ENCODE measurements at regions not wholly inside any gene's neighbourhood (a gene's known extent, or its start where the extent isn't known, plus 50 kb on each side); places are given as distances from the start of the nearest gene placed in this dataset.
"Not testable (repeated sequence)": the region's sequence is repeated elsewhere in the genome, so short reads cannot be mapped to it uniquely, and the experiment has no call there.

DNA sequence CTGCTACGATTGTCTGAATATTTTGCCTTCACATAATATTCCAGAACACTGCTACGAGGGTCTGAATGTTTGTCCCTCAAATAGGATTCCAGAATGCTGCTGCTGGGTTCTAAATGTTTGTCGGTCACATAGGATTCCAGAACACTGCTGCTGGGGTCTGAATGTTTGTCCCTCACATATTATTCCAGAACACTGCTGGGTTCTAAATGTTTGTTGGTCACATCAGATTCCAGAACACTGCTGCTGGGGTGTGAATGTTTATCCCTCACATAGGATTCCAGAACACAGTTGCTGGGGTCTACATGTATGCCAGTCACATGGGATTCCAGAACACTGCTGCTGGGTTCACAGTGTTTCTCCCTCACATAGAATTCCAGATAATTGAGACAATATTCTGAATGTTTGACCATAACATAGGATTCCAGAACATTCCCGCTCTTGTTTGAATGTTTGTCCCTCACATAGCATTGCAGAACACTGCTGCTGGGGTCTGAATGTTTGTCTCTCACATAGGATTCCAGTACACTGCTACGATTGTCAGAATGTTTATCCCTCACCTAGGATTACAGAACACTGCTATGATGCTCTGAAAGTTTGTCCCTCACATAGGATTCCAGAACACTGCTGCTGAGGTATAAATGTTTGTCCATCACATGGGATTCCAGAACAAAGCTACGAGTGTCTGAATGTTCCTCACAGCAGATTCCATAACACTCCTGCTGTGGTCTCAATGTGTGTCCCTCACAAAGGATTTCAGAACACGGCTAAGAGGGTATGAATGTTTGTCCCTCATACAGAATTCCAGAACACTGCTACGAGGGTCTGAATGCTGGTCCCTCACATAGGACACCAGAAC is 201.8 kb downstream of the FOXD4L6 start:
- Histone ChIP-seq H3K79me2 (ENCODE audit: insufficient read depth, low read length) (no peaks in the 10 kb centered on the region), H3K27me3 (ENCODE audit: low read length) (no peaks in the 10 kb centered on the region), H2AFZ (ENCODE audit: low read depth, low read length, severe bottlenecking) (no peak overlapping the region), H3K9me3 (ENCODE audit: insufficient read depth, low read length) (peaks cover 14% of the 10 kb centered on the region; the same call in 1 of the 2 replicates), H4K20me1 (ENCODE audit: low read depth, low read length) (no peaks in the 10 kb centered on the region), H3K36me3 (ENCODE audit: low read length) (no peaks in the 10 kb centered on the region), H3K4me3 (ENCODE audit: insufficient read depth, low read length, poor library complexity, severe bottlenecking) (no peak overlapping the region), H3K9me2 (replicated peaks; ENCODE audit: insufficient read depth, low read length) (no peaks in the 10 kb centered on the region), H3K27ac (ENCODE audit: low read depth, low read length) (no peak overlapping the region), H3K9ac (ENCODE audit: low read length) (no peak overlapping the region), H3F3A (ENCODE audit: insufficient read depth) (no peaks in the 10 kb centered on the region), H3K4me2 (ENCODE audit: low read depth, low read length, poor library complexity, severe bottlenecking) (no peak overlapping the region)
- no peak for TF ChIP-seq EZH2phosphoT487 (conservative IDR thresholded peaks at IDR 0.05; ENCODE audit: low read length)
- TF ChIP-seq, protein P1, sequence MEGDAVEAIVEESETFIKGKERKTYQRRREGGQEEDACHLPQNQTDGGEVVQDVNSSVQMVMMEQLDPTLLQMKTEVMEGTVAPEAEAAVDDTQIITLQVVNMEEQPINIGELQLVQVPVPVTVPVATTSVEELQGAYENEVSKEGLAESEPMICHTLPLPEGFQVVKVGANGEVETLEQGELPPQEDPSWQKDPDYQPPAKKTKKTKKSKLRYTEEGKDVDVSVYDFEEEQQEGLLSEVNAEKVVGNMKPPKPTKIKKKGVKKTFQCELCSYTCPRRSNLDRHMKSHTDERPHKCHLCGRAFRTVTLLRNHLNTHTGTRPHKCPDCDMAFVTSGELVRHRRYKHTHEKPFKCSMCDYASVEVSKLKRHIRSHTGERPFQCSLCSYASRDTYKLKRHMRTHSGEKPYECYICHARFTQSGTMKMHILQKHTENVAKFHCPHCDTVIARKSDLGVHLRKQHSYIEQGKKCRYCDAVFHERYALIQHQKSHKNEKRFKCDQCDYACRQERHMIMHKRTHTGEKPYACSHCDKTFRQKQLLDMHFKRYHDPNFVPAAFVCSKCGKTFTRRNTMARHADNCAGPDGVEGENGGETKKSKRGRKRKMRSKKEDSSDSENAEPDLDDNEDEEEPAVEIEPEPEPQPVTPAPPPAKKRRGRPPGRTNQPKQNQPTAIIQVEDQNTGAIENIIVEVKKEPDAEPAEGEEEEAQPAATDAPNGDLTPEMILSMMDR (IDR thresholded peaks at IDR 0.05; ENCODE audit: insufficient read depth, low read length, poor library complexity, severe bottlenecking), result no peak

- H3K36me3 ChIP-seq (ENCODE audit: low read length), result no peaks in the 10 kb centered on the region
- H3K9me2 ChIP-seq (replicated peaks; ENCODE audit: insufficient read depth, low read length), result no peaks in the 10 kb centered on the region
- no peak overlapping the region for H2AFZ ChIP-seq (ENCODE audit: low read depth, low read length, severe bottlenecking)
- no peak overlapping the region for H3K27ac ChIP-seq (ENCODE audit: low read depth, low read length)
- H4K20me1 ChIP-seq (ENCODE audit: low read depth, low read length), result no peaks in the 10 kb centered on the region
- no peak overlapping the region for H3K4me2 ChIP-seq (ENCODE audit: low read depth, low read length, poor library complexity, severe bottlenecking)
- no peaks in the 10 kb centered on the region for H3K27me3 ChIP-seq (ENCODE audit: low read length)
- peaks cover 14% of the 10 kb centered on the region; the same call in 1 of the 2 replicates for H3K9me3 ChIP-seq (ENCODE audit: insufficient read depth, low read length)
- no peaks in the 10 kb centered on the region for H3K79me2 ChIP-seq (ENCODE audit: insufficient read depth, low read length)
- no peaks in the 10 kb centered on the region for H3F3A ChIP-seq (ENCODE audit: insufficient read depth)
- no peak for TF ChIP-seq EZH2phosphoT487 (conservative IDR thresholded peaks at IDR 0.05; ENCODE audit: low read length)
- TF ChIP-seq, protein P1 (IDR thresholded peaks at IDR 0.05; ENCODE audit: insufficient read depth, low read length, poor library complexity, severe bottlenecking), result no peak
- H3K4me3 ChIP-seq (ENCODE audit: insufficient read depth, low read length, poor library complexity, severe bottlenecking), result no peak overlapping the region
- H3K9ac ChIP-seq (ENCODE audit: low read length), result no peak overlapping the region
Measured at GRCh38 chr9:40925149-40925548, 203.3 kb downstream of the FOXD4L6 start.

DNA sequence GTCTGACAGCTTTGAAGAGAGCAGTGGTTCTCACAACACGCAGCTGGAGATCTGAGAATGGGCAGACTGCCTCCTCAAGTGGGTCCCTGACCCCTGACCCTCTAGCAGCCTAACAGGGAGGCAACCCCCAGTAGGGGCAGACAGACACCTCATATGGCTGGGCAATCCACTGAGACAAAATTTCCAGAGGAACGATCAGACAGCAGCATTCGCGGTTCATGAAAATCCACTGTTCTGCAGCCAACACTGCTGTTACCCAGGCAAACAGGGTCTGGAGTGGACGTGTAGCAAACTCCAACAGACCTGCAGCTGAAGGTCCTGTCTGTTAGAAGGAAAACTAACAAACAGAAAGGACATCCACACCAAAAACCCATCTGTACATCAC is 212.1 kb downstream of the FOXD4L6 start:
- H3K4me3 ChIP-seq (ENCODE audit: insufficient read depth, low read length, poor library complexity, severe bottlenecking); H3K36me3 ChIP-seq (ENCODE audit: low read length); H2AFZ ChIP-seq (ENCODE audit: low read depth, low read length, severe bottlenecking); H3K4me2 ChIP-seq (ENCODE audit: low read depth, low read length, poor library complexity, severe bottlenecking); H3K27me3 ChIP-seq (ENCODE audit: low read length); H3F3A ChIP-seq (ENCODE audit: insufficient read depth); H3K27ac ChIP-seq (ENCODE audit: low read depth, low read length); H3K79me2 ChIP-seq (ENCODE audit: insufficient read depth, low read length); H3K9me3 ChIP-seq (ENCODE audit: insufficient read depth, low read length); H3K9ac ChIP-seq (ENCODE audit: low read length); H4K20me1 ChIP-seq (ENCODE audit: low read depth, low read length); H3K9me2 ChIP-seq (replicated peaks; ENCODE audit: insufficient read depth, low read length): not testable (repeated sequence)

- H3K27me3 ChIP-seq (ENCODE audit: low read length); H3K36me3 ChIP-seq (ENCODE audit: low read length); H3K9ac ChIP-seq (ENCODE audit: low read length); H3K4me2 ChIP-seq (ENCODE audit: low read depth, low read length, poor library complexity, severe bottlenecking); H3K9me2 ChIP-seq (replicated peaks; ENCODE audit: insufficient read depth, low read length); H4K20me1 ChIP-seq (ENCODE audit: low read depth, low read length); H3K79me2 ChIP-seq (ENCODE audit: insufficient read depth, low read length); H3K4me3 ChIP-seq (ENCODE audit: insufficient read depth, low read length, poor library complexity, severe bottlenecking); H3F3A ChIP-seq (ENCODE audit: insufficient read depth); H3K9me3 ChIP-seq (ENCODE audit: insufficient read depth, low read length); H3K27ac ChIP-seq (ENCODE audit: low read depth, low read length); H2AFZ ChIP-seq (ENCODE audit: low read depth, low read length, severe bottlenecking): not testable (repeated sequence)
Measured at GRCh38 chr9:40915660-40916398, 212.7 kb downstream of the FOXD4L6 start.

Measured in SU-DHL-6 (cell line).